Right lobe of liver (tissue), 4 donors: ENCODE measurements at regions not wholly inside any gene's neighbourhood (a gene's known extent, or its start where the extent isn't known, plus 50 kb on each side); places are given as distances from the start of the nearest gene placed in this dataset.
A peak's percentile ranks its signal among the peaks of the same experiment; 100 is the strongest.
"Not testable (repeated sequence)": the region's sequence is repeated elsewhere in the genome, so short reads cannot be mapped to it uniquely, and the experiment has no call there.

Experiments
- POLR2A ChIP-seq: fragments of 450-650 bp; IDR thresholded peaks from one replicate; pipeline ENCODE4 v1.6.1; 2017; ENCODE audit warnings: antibody characterized with exemption, mild to moderate bottlenecking
- TF ChIP-seq, protein P1 (sequence below), 4 donors: fragments of 200-600 bp in 3 of 4; fragments of 450-650 bp in 1 of 4; IDR thresholded peaks; one replicate each; pipeline versions ENCODE4 v1.5.1 to v1.8.0; 2016 to 2022; ENCODE audit warnings: antibody characterized with exemption in 4 of 4, mild to moderate bottlenecking in 2 of 4
- donor health status: DM: no; HTN: no; CAD: no.
- donor health status: DM: no; HTN: no; CAD: no.
- donor health status: DM: no; HTN: yes; CAD: no.

DNA sequence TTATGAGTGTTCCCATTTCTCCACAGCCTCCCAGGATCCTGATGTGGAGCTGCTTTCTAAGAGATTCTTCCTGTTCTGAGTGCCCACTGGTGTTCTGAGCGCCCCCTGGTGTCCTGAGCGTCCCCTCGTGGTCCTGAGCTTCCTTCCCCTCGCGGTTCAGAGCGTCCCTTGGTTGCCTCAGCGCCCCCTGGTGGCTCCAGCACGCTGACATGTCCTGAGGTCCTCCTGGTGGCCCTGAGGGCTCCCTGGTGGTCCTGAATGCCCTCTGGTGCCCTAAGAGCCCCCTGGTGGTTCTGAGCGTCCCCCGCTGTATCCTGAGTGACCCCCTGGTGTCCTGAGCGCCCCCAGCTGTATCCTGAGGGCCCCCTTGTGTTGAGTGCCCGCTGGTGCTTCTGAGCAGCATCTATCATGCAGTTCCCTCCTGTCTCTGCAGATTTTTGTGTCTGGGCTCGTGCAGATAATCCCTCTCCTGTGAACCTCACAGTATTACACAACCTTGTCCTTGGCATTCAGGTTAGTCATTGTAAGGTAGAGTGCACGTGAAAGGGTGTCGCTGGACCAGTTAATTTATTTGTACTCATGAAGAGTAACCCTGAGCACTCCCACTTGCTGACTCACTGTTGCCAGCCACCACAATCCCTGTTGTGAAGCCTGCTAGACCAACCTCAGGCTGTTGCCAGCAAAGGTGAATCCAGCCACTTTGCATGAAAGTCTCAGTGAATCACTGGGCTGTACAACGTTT, 1214.9 kb downstream of the TMEM121 start:
- not testable (repeated sequence) for TF ChIP-seq POLR2A
- TF ChIP-seq, protein P1, sequence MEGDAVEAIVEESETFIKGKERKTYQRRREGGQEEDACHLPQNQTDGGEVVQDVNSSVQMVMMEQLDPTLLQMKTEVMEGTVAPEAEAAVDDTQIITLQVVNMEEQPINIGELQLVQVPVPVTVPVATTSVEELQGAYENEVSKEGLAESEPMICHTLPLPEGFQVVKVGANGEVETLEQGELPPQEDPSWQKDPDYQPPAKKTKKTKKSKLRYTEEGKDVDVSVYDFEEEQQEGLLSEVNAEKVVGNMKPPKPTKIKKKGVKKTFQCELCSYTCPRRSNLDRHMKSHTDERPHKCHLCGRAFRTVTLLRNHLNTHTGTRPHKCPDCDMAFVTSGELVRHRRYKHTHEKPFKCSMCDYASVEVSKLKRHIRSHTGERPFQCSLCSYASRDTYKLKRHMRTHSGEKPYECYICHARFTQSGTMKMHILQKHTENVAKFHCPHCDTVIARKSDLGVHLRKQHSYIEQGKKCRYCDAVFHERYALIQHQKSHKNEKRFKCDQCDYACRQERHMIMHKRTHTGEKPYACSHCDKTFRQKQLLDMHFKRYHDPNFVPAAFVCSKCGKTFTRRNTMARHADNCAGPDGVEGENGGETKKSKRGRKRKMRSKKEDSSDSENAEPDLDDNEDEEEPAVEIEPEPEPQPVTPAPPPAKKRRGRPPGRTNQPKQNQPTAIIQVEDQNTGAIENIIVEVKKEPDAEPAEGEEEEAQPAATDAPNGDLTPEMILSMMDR (IDR thresholded peaks at IDR 0.05), result peak in 2 of 4 donors; percentile 49 to 59
